A673 (cell line): ENCODE measurements at regions not wholly inside any gene's neighbourhood (a gene's known extent, or its start where the extent isn't known, plus 50 kb on each side); places are given as distances from the start of the nearest gene placed in this dataset.

Source experiments
- BruUV-seq: library from RNA; stranded (reverse); fragments of 400-500 nt; replicated peaks from 2 replicates; lab custom pipeline; 2021; lab: Mats Ljungman, UMichigan
- CTCF ChIA-PET: fragments of 300-600 bp; sonication (Branson Sonifier 250); formaldehyde crosslinking; loops from one replicate; lab custom pipeline; 2022; ENCODE audit warnings: antibody characterized with exemption; lab: Charles Lee
- POLR2A ChIA-PET: fragments of 300-600 bp; sonication (Branson Sonifier 250); formaldehyde crosslinking; loops from one replicate; lab custom pipeline; 2022; ENCODE audit warnings: antibody characterized with exemption; ENCODE audit not compliant: low non-redundant PET; lab: Charles Lee
- DNase-seq: peaks from one replicate; pipeline ENCODE4 v3.0.0-alpha.2; 2015; ENCODE audit warnings: low spot score
- H3K27ac ChIP-seq: fragments of 200-600 bp; sonication (generic); 2 replicates; pipeline ENCODE4 v1.5.1; 2016; ENCODE audit warnings: mixed run types, low read depth, mild to moderate bottlenecking, mixed read lengths, antibody characterized with exemption, low read length; ENCODE audit not compliant: poor library complexity, severe bottlenecking
- H3K27me3 ChIP-seq: fragments of 200-600 bp; sonication (generic); replicated peaks from 2 replicates; pipeline ENCODE4 v1.6.1; 2017; ENCODE audit warnings: mixed run types, low read depth, mild to moderate bottlenecking, mixed read lengths, antibody characterized with exemption, low read length; ENCODE audit not compliant: insufficient read depth, poor library complexity
- H3K36me3 ChIP-seq: fragments of 200-600 bp; sonication (generic); 2 replicates; pipeline ENCODE4 v1.6.1; 2016; ENCODE audit warnings: mixed run types, mild to moderate bottlenecking, mixed read lengths, antibody characterized with exemption, low read length; ENCODE audit not compliant: insufficient read depth, poor library complexity, severe bottlenecking
- H3K4me1 ChIP-seq: fragments of 200-600 bp; sonication (generic); 2 replicates; pipeline ENCODE4 v1.6.1; 2017; ENCODE audit warnings: mixed run types, mild to moderate bottlenecking, mixed read lengths, antibody characterized with exemption, low read length; ENCODE audit not compliant: insufficient read depth, poor library complexity, severe bottlenecking
- H3K4me3 ChIP-seq: fragments of 200-600 bp; sonication (generic); 2 replicates; pipeline ENCODE4 v1.5.1; 2016; ENCODE audit warnings: low read depth, mixed run types, mild to moderate bottlenecking, mixed read lengths, low read length; ENCODE audit not compliant: poor library complexity, severe bottlenecking
- H3K9me3 ChIP-seq: fragments of 200-600 bp; sonication (generic); 2 replicates; pipeline ENCODE4 v1.6.1; 2016; ENCODE audit warnings: mixed run types, low read depth, mild to moderate bottlenecking, mixed read lengths, antibody characterized with exemption, low read length; ENCODE audit not compliant: poor library complexity, severe bottlenecking
- CTCF ChIP-seq: fragments of 300-800, 200-600 bp; sonication (generic); conservative IDR thresholded peaks from 2 replicates; pipeline ENCODE4 v1.5.1; 2017; ENCODE audit warnings: low read depth, mild to moderate bottlenecking, antibody characterized with exemption, low read length, moderate library complexity, mixed read lengths
- EZH2 ChIP-seq: fragments of 200-600 bp; sonication (generic); IDR thresholded peaks from 2 replicates; pipeline ENCODE4 v1.6.1; 2017; ENCODE audit warnings: borderline replicate concordance, low read depth, mild to moderate bottlenecking, mixed read lengths, antibody characterized with exemption, low read length; ENCODE audit not compliant: poor library complexity, severe bottlenecking
- intact Hi-C: fragments of 100-400 bp; cut with micrococcal nuclease; formaldehyde crosslinking; loops from one replicate; pipeline ENCODE4 v1.10.0; 2022; ENCODE audit not compliant: unreplicated experiment

- no TSS peak for BruUV-seq
- Histone ChIP-seq H3K9me3 (no peaks in the 10 kb centered on the region), H3K4me1 (no peaks in the 10 kb centered on the region), H3K27ac (no peak overlapping the region), H3K36me3 (no peaks in the 10 kb centered on the region), H3K4me3 (no peak overlapping the region), H3K27me3 (no peaks in the 10 kb centered on the region)
- no peak for DNase-seq
- ChIA-PET POLR2A (no interaction called here), CTCF (no interaction called here)
- no peak for TF ChIP-seq EZH2
- TF ChIP-seq CTCF = no peak
- intact Hi-C loops = no loop called here
Observed at GRCh38 chr6:169016758-169017157, 236.9 kb downstream of the THBS2 start.

GRCh38 chr6:169014211-169015197, 239.1 kb downstream of the THBS2 start:
- H3K4me1 ChIP-seq = no peaks in the 10 kb centered on the region
- ChIA-PET CTCF (no interaction called here), POLR2A (no interaction called here)
- TF ChIP-seq CTCF (no peak), EZH2 (no peak)
- no peak overlapping the region for H3K4me3 ChIP-seq
- intact Hi-C loops = no loop called here
- no peaks in the 10 kb centered on the region for H3K9me3 ChIP-seq
- no TSS peak for BruUV-seq
- H3K27me3 ChIP-seq = no peaks in the 10 kb centered on the region
- no peak for DNase-seq
- no peak overlapping the region for H3K27ac ChIP-seq
- H3K36me3 ChIP-seq = no peaks in the 10 kb centered on the region

- BruUV-seq = no TSS peak
- intact Hi-C loops = no loop called here
- no peak overlapping the region for H3K4me3 ChIP-seq
- ChIA-PET CTCF (no interaction called here), POLR2A (no interaction called here)
- no peak overlapping the region for H3K27ac ChIP-seq
- DNase-seq = no peak
- no peak for TF ChIP-seq CTCF
- TF ChIP-seq EZH2 = no peak
- H3K4me1 ChIP-seq = peaks cover 9% of the 10 kb centered on the region
- H3K27me3 ChIP-seq = no peaks in the 10 kb centered on the region
- no peaks in the 10 kb centered on the region for H3K36me3 ChIP-seq
- H3K9me3 ChIP-seq = no peaks in the 10 kb centered on the region
Observed at GRCh38 chr6:169009628-169010027, 244.0 kb downstream of the THBS2 start.
